HepG2 (cell line): ENCODE measurements at regions not wholly inside any gene's neighbourhood (a gene's known extent, or its start where the extent isn't known, plus 50 kb on each side); places are given as distances from the start of the nearest gene placed in this dataset.

Experiments used
- CEBPB ChIP-seq: IDR thresholded peaks from 2 replicates; pipeline ENCODE4 v1.6.1; 2011; ENCODE audit warnings: low read depth, low read length, improper control_type of control experiment, borderline replicate concordance
- CHCHD3 ChIP-seq: sonication (generic); formaldehyde crosslinking; IDR thresholded peaks from 2 replicates; pipeline ENCODE4 v1.8.0; 2022; ENCODE audit warnings: mild to moderate bottlenecking, missing genetic modification reagents, moderate library complexity
- GRHL1 ChIP-seq: sonication (generic); formaldehyde crosslinking; conservative IDR thresholded peaks from 2 replicates; pipeline ENCODE4 v1.8.0; 2022; ENCODE audit warnings: missing genetic modification reagents
- HIVEP1 ChIP-seq: sonication (generic); formaldehyde crosslinking; IDR thresholded peaks from 2 replicates; pipeline ENCODE4 v1.4.0; 2020; ENCODE audit warnings: mild to moderate bottlenecking, missing genetic modification reagents
- THAP7 ChIP-seq: sonication (generic); formaldehyde crosslinking; IDR thresholded peaks from 2 replicates; pipeline ENCODE4 v1.8.1; 2023; ENCODE audit warnings: mild to moderate bottlenecking, missing genetic modification reagents
- ZBTB39 ChIP-seq: sonication (generic); formaldehyde crosslinking; IDR thresholded peaks from 2 replicates; pipeline ENCODE4 v1.5.0; 2020; ENCODE audit warnings: missing genetic modification reagents
- ZNF142 ChIP-seq: sonication (generic); formaldehyde crosslinking; IDR thresholded peaks from 2 replicates; pipeline ENCODE4 v1.4.0; 2020; ENCODE audit warnings: missing genetic modification reagents
- ZNF432 ChIP-seq: sonication (generic); formaldehyde crosslinking; IDR thresholded peaks from 2 replicates; pipeline ENCODE4 v1.5.0; 2020; ENCODE audit warnings: missing genetic modification reagents, mild to moderate bottlenecking, borderline replicate concordance

GRCh38 chr3:17935222-17935621 lies 192.8 kb upstream of the TBC1D5 start (continued):
- TF ChIP-seq ZNF142 (CRISPR knock-in tag) (no peak), HIVEP1 (no peak), ZBTB39 (CRISPR knock-in tag) (no peak), CHCHD3 (CRISPR knock-in tag) (no peak), GRHL1 (CRISPR knock-in tag) (no peak), CEBPB (no peak), ZNF432 (CRISPR knock-in tag) (no peak), THAP7 (CRISPR knock-in tag) (no peak)
